OCI-LY1 (cell line): ENCODE measurements at regions not wholly inside any gene's neighbourhood (a gene's known extent, or its start where the extent isn't known, plus 50 kb on each side); places are given as distances from the start of the nearest gene placed in this dataset.

ENCODE experiments used
- H2AFZ ChIP-seq: fragments of 200-600 bp; sonication (generic), shearing (Covaris generic); 2 replicates; pipeline ENCODE4 v1.6.0; 2014; ENCODE audit warnings: antibody characterized with exemption, mild to moderate bottlenecking, low read length
- H3F3A ChIP-seq: fragments of 200-600 bp; sonication (generic), shearing (Covaris generic); 2 replicates; pipeline ENCODE4 v1.6.0; 2014; ENCODE audit warnings: mild to moderate bottlenecking, antibody characterized with exemption, low read length, moderate library complexity; ENCODE audit not compliant: insufficient read depth
- H3K27ac ChIP-seq: fragments of 200-600 bp; sonication (generic); 2 replicates; pipeline ENCODE4 v1.5.1; 2014; ENCODE audit warnings: low read length, mixed run types, mild to moderate bottlenecking, low read depth; ENCODE audit not compliant: poor library complexity, severe bottlenecking
- H3K27me3 ChIP-seq: fragments of 200-600 bp; sonication (generic); 2 replicates; pipeline ENCODE4 v1.6.0; 2014; ENCODE audit warnings: antibody characterized with exemption, mild to moderate bottlenecking, low read length, moderate library complexity; ENCODE audit not compliant: insufficient read depth
- H3K36me3 ChIP-seq: fragments of 200-600 bp; sonication (generic); 2 replicates; pipeline ENCODE4 v1.6.1; 2014; ENCODE audit warnings: mild to moderate bottlenecking, antibody characterized with exemption, low read length, moderate library complexity, mixed read lengths; ENCODE audit not compliant: insufficient read depth
- H3K4me1 ChIP-seq: fragments of 200-600 bp; sonication (generic); 2 replicates; pipeline ENCODE4 v1.5.1; 2014; ENCODE audit warnings: mild to moderate bottlenecking, low read length, moderate library complexity; ENCODE audit not compliant: insufficient read depth, severe bottlenecking
- H3K4me2 ChIP-seq: fragments of 200-600 bp; sonication (generic), shearing (Covaris generic); 2 replicates; pipeline ENCODE4 v1.6.1; 2014; ENCODE audit warnings: low read length
- H3K4me3 ChIP-seq: fragments of 200-600 bp; sonication (generic); 2 replicates; pipeline ENCODE4 v1.5.1; 2014; ENCODE audit warnings: low read length, low read depth, mild to moderate bottlenecking, mixed read lengths; ENCODE audit not compliant: poor library complexity, severe bottlenecking
- H3K79me2 ChIP-seq: fragments of 200-600 bp; shearing (Covaris generic); 2 replicates; pipeline ENCODE4 v1.6.1; 2016; ENCODE audit warnings: mixed run types, low read length, mixed read lengths; ENCODE audit not compliant: insufficient read depth
- H3K9ac ChIP-seq: fragments of 200-600 bp; sonication (generic), shearing (Covaris generic); 2 replicates; pipeline ENCODE4 v1.6.1; 2014; ENCODE audit warnings: mild to moderate bottlenecking, low read length, mixed read lengths
- H3K9me2 ChIP-seq: fragments of 200-600 bp; sonication (generic), shearing (Covaris generic); 2 replicates; pipeline ENCODE4 v1.6.1; 2014; ENCODE audit warnings: low read depth, mild to moderate bottlenecking, low read length, mixed read lengths
- H3K9me3 ChIP-seq: fragments of 200-600 bp; shearing (Covaris generic); 2 replicates; pipeline ENCODE4 v1.6.1; 2014; ENCODE audit warnings: low read length, mixed read lengths
- H4K20me1 ChIP-seq: fragments of 200-600 bp; sonication (generic), shearing (Covaris generic); 2 replicates; pipeline ENCODE4 v1.6.0; 2016; ENCODE audit warnings: mild to moderate bottlenecking, low read length; ENCODE audit not compliant: insufficient read depth
- CTCF ChIP-seq: fragments of 200-600 bp; sonication (generic), shearing (Covaris generic); IDR thresholded peaks from 2 replicates; pipeline ENCODE4 v1.5.1; 2017; ENCODE audit warnings: mild to moderate bottlenecking, antibody characterized with exemption, low read length, moderate library complexity, mixed read lengths
- EZH2 ChIP-seq: fragments of 200-600 bp; sonication (generic), shearing (Covaris generic); IDR thresholded peaks from 2 replicates; pipeline ENCODE4 v1.8.0; 2017; ENCODE audit warnings: borderline replicate concordance, mixed run types, mild to moderate bottlenecking, antibody characterized with exemption, low read length, moderate library complexity, mixed read lengths

GRCh38 chr11:127805771-127806170 lies 781.6 kb downstream of the ETS1 start:
- Histone ChIP-seq H3K79me2 (no peaks in the 10 kb centered on the region), H3K4me2 (no peak overlapping the region), H2AFZ (no peak overlapping the region), H3K27me3 (no peaks in the 10 kb centered on the region), H3K4me3 (no peak overlapping the region), H3F3A (no peaks in the 10 kb centered on the region), H3K9me2 (no peaks in the 10 kb centered on the region), H4K20me1 (no peaks in the 10 kb centered on the region), H3K36me3 (no peaks in the 10 kb centered on the region), H3K9me3 (no peaks in the 10 kb centered on the region), H3K9ac (no peak overlapping the region), H3K4me1 (no peaks in the 10 kb centered on the region), H3K27ac (no peak overlapping the region)
- no peak for TF ChIP-seq EZH2
- no peak for TF ChIP-seq CTCF

- no peaks in the 10 kb centered on the region for H3K36me3 ChIP-seq
- H4K20me1 ChIP-seq = no peaks in the 10 kb centered on the region
- no peak overlapping the region for H3K4me3 ChIP-seq
- H3K9ac ChIP-seq = no peak overlapping the region
- no peaks in the 10 kb centered on the region for H3K9me2 ChIP-seq
- H3K27me3 ChIP-seq = no peaks in the 10 kb centered on the region
- no peak for TF ChIP-seq CTCF
- TF ChIP-seq EZH2 = no peak
- no peaks in the 10 kb centered on the region for H3K9me3 ChIP-seq
- no peak overlapping the region for H2AFZ ChIP-seq
- H3K27ac ChIP-seq = no peak overlapping the region
- H3K79me2 ChIP-seq = no peaks in the 10 kb centered on the region
- H3K4me2 ChIP-seq = no peak overlapping the region
- H3F3A ChIP-seq = no peaks in the 10 kb centered on the region
- H3K4me1 ChIP-seq = no peaks in the 10 kb centered on the region
These were observed 782.5 kb downstream of the ETS1 start for GRCh38 chr11:127804747-127805400.

- Histone ChIP-seq H3F3A (no peaks in the 10 kb centered on the region), H3K9me3 (no peaks in the 10 kb centered on the region), H3K79me2 (no peaks in the 10 kb centered on the region), H3K4me2 (no peak overlapping the region), H3K9me2 (no peaks in the 10 kb centered on the region), H3K27me3 (no peaks in the 10 kb centered on the region), H3K4me1 (no peaks in the 10 kb centered on the region), H3K9ac (no peak overlapping the region), H2AFZ (no peak overlapping the region), H3K36me3 (no peaks in the 10 kb centered on the region), H4K20me1 (no peaks in the 10 kb centered on the region), H3K4me3 (no peak overlapping the region), H3K27ac (no peak overlapping the region)
- TF ChIP-seq CTCF = no peak
- TF ChIP-seq EZH2 = no peak
These were observed 783.6 kb downstream of the ETS1 start for GRCh38 chr11:127803755-127804154.
